Umbilical cord (tissue), 1 donor: ENCODE measurements at regions not wholly inside any gene's neighbourhood (a gene's known extent, or its start where the extent isn't known, plus 50 kb on each side); places are given as distances from the start of the nearest gene placed in this dataset.

Source experiments
- DNase-seq: peaks from one replicate; pipeline ENCODE4 v3.0.0-alpha.2; 2015; ENCODE audit warnings: low spot score

DNA sequence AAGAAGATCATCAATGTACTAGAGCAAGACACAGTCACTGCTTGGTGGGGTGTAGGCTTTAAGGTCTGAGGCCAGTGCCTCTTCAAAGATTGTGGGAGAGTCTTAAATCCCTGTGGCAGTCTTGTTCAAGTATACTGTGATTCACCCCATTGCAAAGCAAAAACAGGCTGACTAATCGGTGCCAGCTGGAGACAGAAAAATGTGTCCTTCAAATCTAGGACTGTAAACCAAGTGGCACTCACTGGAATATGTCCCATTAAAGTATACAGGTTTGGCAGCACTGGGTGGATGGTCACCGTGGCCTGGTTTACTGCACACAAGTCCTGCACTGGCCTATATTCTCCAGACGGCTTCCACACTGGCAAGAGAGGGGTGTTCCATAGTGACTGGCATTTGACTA, 1315.3 kb downstream of the TMEM121 start:
- no peak for DNase-seq

DNA sequence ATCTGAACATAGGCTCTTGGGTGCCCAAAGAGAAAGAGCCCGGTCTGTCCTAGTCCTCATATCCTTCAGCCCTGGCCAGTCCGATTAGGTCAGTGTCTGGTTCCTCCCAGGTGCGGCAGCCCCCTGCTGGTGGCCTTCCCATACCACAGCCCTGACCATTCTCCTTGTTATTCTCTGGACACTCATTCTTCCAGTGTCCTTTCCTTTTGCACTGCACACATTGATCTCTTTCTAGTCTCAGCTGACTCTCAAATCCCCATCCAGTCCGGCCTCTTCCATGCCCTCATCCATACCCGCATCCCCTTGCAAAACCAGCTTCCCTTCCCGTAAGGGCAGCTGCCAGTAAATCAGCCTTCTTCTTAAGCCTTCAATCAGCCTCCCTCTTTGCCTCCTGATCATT, 1316.3 kb downstream of the TMEM121 start:
- DNase-seq = no peak

DNA sequence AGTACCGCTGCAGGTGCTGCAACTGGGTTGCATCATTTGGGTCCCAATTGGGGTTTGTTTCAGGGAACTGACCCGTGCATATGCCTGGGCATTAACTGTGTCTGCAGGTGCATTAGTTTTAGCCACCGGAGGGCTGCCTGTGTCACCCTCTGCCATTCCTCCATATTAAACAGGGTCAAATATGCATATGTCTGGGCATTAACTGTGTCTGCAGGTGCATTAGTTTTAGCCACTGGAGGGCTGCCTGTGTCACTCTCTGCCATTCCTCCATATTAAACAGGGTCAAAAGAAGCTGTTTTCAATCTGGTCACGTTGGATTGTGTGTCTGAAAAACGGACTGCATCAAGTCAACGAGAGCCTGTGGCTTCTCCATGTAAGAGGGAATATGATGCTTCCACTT, 1317.0 kb downstream of the TMEM121 start:
- no peak for DNase-seq

DNA sequence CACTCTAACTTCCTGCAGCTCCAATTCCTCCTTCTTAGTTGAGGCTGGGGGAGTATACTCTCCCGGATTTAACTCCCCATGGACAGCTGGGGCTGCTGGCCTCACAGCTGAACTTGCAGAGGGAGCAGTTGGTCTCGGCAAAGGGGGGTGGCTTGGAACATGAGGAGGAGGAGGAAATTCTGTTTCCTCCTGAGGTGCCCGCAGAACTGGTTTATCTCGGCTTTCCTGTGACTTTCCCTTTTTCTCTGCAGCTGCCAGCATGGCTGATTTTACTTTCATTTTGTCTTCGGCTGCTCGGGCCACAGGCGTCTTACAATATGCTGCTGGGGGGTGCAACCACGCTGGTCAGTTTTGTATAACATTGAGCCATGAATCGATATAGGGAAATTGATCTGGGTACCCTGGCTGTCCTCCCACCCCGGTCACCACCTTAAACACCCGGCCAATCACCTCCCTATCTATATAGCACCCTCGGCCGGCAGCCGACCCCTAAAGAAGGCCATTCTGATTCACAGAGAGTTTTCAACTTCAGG, 1317.6 kb downstream of the TMEM121 start:
- DNase-seq = no peak

DNA sequence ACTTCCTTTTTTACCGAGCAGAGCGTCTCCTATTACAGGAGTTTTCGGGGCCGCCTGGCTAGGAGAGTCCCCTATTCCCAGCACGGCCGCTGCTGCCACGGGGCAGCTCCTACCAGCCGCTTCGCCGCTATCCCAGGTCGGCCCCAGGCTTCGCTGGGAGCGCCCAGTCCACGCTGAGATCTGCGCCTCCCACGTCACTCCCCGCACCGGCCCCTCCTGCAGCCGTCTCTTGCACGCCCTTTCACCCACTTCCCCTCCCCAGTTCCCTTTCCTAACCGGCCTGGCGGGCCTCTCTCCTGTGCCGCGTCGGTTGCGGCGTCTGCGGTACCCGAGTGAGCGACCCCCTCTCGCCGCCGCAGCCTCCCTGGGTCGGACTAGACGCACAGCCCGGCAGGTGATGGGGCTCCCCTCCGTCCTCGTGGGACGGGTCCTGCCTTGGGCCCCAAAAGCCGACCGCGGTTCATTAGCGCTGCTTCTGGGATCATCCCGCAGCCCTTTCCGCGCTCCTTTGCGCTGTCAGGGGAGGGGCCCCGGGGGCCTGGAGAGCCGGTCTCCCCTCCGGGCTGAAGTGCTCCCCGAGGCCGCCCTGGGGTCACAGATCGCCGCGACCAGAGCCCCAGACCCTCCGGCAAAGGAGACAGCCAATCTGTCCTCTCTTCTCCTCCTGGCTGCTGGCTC, 1318.4 kb downstream of the TMEM121 start:
- DNase-seq = no peak

DNA sequence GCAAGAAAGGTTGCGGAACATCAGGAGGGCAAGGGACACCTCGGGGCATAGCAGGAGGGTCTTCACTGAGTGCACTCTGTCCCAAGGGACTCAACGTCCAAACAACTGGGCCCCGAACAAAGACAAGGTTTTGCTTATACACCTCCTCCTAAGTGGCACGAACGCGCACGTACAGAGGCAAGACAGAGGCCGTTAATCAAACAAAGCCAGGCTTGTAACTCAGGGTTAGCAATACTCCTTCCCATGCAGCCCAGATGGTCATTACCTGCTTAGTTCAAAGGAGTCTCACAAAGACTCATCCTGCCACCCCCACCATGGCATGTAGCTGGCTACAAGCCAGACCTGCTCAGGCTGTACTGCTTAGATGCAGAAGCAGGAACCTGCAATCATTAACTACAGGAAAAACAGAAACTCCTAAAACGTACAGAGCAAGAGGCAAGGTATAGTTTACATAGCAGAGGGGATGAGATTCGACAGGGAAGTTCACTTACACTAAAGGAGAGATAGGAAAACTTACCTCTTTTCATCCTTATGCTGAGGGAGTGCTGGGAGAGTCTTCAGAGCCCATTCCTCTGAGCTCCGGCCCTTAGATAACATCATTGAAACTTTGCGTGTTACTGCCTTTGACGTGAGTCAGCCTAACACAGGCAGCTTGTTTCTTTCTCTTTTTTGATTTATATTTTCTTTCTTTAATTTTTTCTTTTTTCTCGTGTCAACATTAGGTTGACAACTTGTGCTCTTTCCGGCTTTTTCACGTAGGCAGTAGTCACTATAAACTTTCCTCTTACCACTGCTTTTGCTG, 1319.1 kb downstream of the TMEM121 start:
- no peak for DNase-seq

DNA sequence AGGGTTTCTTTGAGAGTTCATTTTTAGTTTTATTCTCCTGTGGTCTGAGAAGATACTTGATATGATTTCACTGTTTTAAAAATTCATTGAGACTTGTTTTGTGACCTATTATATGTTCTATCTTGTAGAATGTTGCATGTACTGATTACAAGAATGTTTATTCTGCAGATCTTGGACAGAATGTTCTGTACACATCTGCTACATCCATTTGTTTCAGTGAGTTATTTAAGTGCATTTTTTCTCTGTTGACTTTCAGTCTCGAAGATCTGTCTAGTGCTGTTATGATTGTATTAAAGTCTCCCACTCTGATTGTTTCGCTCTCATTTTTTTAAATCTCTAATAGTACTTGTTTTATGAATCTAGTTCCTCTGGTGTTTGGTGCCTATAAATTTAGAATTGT, 1319.8 kb downstream of the TMEM121 start:
- no peak for DNase-seq

DNA sequence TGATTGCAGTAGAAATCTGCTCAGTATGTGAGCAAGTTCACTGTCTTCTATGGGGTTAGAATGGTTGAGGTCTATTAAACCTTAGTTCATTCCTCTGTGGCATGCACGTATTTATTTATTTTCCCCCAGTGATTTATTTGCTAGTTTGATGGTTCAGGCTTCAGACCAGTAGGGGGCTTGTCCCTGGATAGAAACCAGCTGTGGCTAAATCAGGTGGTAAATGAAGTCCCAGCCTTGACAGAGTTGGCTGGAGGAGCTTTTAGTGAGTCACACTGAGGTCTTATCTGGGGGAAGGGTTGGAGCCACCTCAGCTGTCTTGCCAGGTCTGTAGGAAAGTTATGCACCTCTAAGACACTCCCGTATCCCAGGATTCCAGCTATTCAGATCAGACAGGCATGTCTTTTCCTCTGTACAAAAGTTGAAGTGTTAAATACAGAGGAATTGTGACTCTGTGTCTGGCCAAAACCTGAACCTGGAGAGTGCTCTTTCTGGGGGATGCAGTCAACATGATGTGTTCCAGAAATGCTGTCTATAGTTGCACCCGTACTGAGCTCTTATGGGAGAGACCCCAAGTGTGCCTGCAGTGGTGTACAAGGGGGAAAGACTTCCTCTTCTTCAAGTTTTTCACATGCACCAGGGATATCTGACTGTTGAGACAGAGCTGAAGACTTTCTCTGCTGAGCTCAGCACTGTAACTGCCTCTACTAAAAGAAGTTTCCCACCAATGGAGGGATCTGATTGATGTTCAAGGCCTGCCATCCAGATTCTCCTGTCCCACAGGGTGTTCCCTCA, 1322.1 kb downstream of the TMEM121 start:
- no peak for DNase-seq

DNA sequence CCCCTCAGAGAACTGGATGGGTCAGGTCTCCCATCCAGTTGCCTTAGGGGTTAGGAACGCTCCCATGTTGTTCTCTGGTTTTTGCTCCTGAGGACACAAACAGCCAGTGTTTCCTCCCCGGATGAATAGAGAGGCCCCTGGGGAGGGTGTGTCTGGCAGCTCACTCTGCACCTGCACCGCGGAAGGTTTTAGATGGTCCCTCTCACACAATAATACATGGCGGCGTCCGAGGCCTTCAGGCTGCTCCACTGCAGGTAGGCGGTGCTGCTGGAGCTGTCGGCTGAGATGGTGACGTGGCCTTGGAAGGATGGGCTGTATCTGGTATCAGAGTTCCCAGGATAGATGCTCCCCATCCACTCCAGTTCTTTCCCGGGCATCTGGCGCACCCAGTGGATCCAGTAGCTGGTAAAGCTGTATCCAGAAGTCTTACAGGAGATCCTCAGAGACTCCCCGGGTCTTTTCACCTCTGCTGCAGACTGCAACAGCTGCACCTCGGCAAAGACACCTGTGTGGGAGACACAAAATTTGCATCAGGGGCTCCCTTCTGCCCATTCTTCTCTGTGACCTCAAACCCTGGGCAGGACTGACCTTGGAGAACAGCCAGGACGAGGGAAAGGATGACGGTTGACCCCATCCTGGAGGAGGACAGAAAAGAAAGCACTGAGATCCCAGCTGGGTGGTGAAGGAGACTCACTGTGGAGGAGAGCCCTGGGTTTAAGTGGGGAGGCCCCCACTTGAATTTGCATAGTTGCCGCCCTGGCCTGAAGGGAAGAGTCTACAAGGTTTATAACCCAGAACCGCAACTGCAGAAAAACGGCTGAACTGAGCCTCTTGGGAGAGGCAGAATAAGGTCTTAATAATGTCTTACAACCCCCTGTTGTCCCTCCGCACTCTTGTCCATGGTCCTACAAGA, 1324.8 kb downstream of the TMEM121 start:
- DNase-seq = no peak

DNA sequence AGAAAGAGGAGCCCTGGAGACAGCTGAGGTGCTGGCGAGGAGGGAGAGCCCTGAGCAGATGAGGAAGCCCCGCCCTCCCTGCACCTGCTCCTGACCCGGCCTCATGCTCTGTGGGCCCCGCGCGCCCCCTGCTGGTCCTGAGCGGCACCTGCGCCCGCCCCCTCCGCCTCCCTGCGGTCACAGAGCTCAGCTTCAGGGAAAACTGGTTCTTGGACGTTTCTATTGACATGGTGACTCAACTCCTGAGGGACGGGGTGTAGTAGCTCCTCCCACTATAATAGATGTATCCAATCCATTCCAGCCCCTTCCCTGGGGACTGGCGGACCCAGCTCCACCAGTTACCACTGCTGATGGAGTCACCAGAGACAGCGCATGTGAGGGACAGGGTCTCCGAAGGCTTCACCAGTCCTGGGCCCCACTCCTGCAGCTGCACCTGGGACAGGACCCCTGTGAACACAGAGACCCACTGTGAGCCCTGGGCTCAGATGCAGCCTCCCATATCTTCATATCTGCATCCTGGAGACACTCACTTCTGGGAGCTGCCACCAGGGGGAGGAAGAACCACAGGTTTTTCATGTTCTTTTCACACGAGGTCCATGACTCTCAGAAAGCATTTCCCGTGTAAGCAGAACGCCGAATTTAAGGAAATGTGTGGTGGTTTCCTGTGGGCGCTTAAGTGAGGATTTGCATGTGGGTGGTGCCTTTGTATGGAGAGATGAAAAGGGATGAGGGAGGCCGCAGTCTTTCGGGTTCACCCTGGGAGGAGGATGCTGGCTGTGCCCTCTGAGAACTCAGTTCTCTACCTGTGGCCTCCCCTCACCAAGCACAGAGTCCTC, 1346.4 kb downstream of the TMEM121 start:
- no peak for DNase-seq

DNA sequence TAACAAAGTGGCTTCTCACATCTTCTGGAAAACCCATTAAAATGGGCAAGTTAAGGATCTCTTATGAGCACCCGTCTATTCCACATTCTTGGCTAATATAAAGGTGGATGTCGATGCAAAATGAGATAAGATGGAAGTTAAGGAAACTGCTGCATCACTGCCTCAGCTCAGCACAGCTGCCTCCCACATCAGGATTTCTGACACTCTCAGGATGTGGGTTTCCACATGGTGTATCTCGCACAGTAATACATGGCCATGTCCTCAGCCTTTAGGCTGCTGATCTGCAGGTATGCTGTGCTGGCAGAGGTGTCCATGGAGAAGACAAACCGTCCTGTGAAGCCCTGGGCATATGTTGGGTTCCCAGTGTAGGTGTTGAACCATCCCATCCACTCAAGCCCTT, 1348.0 kb downstream of the TMEM121 start:
- no peak for DNase-seq

DNA sequence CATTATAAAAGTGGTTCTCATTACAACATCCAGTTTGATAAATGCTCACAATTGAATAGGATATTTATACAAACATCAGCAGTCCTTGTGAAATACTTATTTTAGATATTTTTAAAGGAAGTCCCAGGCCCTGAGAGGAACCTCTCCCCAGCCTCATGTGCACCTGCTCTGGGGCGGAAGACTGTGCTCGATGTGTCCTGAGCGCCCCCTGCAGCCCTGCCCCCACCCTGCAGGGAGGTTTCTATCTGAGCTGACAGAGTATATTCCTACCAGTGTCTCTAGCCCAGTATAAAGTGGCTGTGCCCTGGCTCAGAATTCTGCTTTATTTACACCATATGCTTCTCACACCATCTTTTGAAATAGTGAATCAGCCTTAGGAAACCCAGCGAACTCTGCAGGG, 1349.1 kb downstream of the TMEM121 start:
- no peak for DNase-seq

DNA sequence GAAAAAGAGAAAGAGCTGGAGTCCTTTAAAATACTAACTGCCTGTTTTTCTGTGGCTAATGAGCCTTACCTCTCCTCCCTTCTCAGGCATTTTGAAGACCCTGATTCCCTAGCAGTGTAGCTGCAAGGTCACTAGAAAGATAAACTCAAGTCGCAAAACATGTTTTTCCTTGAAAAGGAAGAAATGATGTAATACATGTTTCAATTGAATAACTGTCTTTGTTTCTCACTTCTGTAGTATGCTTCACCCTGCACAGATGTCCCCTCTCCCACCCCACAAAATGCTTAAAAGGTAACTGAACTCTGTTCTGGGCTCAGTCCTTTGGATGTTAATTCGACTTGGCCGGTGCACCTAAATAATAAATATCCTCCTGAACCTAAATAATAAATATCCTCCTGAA, 1350.3 kb downstream of the TMEM121 start:
- DNase-seq = no peak

DNA sequence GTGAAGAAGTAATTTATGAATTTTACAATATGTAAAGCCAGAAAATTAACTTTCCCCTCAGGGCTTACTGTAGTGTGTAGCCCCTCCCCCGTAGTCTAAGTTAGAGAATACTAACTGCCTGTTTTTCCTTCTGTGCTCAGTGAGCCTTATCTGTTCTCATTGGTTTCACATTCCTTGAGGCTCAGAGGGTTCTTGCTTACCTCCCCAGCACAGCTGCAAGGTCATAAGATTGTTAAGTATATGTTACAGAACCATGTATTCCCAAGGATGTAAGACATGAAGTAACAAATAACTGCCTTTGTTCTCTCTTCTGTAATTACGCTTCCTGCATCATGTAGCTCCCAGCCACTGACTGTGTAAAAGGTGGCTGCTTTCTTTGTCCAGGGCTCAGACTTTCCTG, 1351.1 kb downstream of the TMEM121 start:
- no peak for DNase-seq

DNA sequence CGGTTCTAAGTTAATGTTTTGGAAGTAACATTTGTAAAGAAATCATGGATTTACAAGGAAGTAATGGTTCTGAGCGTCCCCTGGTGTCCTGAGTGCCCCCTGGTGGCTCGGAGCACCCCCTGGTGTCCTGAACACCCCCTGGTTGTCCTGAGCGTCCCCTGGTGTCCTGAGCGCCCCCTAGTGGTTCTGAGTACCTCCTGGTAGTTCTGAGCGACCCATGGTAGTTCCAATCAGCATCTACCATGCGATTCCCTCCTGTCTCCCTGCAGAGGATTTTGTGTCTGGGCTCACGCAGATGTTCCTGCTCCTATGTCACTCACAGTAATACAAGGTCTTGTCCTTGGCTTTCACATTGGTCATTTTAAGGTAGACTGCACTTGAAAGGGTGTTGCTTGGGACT, 1352.9 kb downstream of the TMEM121 start:
- DNase-seq = no peak

DNA sequence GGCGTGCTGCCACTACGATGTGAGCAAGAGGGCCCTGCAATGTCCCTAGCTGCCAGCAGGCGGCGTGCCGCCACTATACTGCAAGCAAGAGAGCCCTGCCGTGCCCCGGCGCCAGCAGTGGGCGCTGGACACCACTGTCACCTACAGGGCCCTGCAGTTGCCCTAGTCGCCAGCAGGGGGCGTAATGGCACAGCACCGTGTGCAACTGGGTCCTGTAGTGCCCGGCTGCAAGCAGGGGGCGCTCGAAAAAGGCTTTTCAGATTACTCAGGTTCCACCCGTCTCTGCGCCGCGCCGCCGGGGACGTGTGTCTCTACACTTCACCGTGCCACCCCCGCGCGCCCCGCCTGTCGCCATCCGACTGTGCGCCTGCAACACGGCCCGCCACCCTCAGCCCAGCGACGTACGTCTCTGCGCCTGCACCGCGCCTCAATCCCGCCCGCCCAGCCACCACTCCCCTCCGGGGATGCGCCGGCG, 1356.9 kb downstream of the TMEM121 start:
- no peak for DNase-seq
